ENCODE measurements at regions not wholly inside any gene's neighbourhood (a gene's known extent, or its start where the extent isn't known, plus 50 kb on each side); places are given as distances from the start of the nearest gene placed in this dataset.

- TF ChIP-seq CTCF (conservative IDR thresholded peaks at IDR 0.05) (no peak), EZH2 (IDR thresholded peaks at IDR 0.05; ENCODE audit: low read depth) (no peak)
Observed at GRCh38 chr20:48069596-48069995, 284.3 kb upstream of the SULF2 start.
